NCI-H2081 (cell line): ENCODE measurements at regions not wholly inside any gene's neighbourhood (a gene's known extent, or its start where the extent isn't known, plus 50 kb on each side); places are given as distances from the start of the nearest gene placed in this dataset.
"Not testable (repeated sequence)": the region's sequence is repeated elsewhere in the genome, so short reads cannot be mapped to it uniquely, and the experiment has no call there.

Experiments used
- DNase-seq, 2 experiments: peaks; one replicate each; lab custom pipeline; 2025; lab: John Stamatoyannopoulos, UW

DNA sequence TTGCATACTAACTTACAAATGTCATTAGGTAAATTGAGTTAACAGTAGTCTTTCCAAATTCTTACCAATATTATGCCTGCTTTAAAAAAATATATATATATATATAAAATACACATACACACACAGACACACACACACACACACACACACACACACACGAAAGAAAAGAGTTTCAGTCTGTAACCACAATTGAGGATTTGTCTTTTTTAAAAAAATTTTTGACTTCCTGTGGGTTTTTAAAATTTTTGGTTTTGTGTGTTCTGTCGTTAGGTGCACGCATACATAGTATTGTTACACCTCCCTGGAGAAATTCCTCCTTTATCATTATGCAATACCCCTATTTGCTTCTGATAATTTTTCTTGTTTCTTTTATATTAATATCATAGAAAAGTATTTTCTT lies 129.3 kb upstream of the LRRC61 start:
- not testable (repeated sequence) for DNase-seq
